ENCODE measurements at regions not wholly inside any gene's neighbourhood (a gene's known extent, or its start where the extent isn't known, plus 50 kb on each side); places are given as distances from the start of the nearest gene placed in this dataset.

DNA sequence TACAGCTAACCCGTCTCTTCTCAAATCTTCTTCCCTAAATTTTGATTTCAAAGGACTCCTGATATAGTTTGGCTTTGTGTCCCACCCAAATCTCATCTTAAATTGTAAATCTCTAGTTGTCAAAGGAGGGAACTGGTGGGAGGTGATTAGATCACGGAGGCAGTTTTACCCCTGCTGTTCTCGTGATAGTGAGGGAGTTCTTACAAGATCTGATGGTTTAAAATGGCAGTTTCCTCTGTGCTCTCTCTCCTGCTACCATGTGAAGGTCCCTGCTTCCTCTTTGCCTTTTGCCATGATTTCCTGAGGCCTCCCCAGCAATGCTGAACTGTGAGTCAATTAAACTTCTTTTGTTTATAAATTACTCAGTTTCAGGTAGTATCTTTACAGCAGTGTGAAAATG lies 269.3 kb downstream of the POLR1F start (continued):
- TF ChIP-seq REST (IDR thresholded peaks at IDR 0.05; ENCODE audit: unreplicated experiment): no peak

DNA sequence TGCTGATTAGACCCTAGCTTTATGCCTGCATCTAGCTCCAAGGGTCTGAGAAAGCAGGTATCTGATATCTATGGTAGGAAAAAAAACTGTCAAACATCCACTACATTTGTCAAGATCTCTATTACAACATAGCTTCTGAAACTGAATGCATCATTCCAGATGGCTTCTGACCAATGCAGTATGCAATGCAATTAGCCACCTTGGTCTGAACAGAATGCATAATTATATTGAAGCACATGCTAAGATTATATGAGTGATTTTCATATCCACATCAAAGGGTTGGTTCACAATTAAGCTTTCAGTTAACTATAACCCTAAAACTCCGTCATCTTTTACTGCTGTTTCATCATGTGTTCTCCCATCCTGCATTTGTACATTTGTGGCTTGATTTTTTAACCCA lies 271.4 kb downstream of the POLR1F start:
- Mint-ChIP-seq H3K36me3 (ENCODE audit: low read depth) (no peaks in the 10 kb centered on the region), H3K27ac (no peak overlapping the region), H3K9me3 (no peaks in the 10 kb centered on the region), H3K4me3 (no peak overlapping the region), H3K27me3 (ENCODE audit: insufficient read depth, low read depth, poor library complexity) (peaks cover 3% of the 10 kb centered on the region), H3K4me1 (peaks cover 15% of the 10 kb centered on the region; the same call in 2 of the 3 replicates)
- no peak for ATAC-seq
- Histone ChIP-seq H3K79me2 (replicated peaks; ENCODE audit: insufficient read depth) (no peaks in the 10 kb centered on the region), H3K27ac (ENCODE audit: low read depth) (no peak overlapping the region), H3K36me3 (ENCODE audit: insufficient read depth) (no peaks in the 10 kb centered on the region), H3F3A (replicated peaks; ENCODE audit: low read depth) (no peaks in the 10 kb centered on the region), H3K27me3 (ENCODE audit: insufficient read depth) (no peaks in the 10 kb centered on the region), H3K4me2 (no peak overlapping the region), H3K4me3 (no peak overlapping the region), H3K4me1 (ENCODE audit: insufficient read depth) (no peaks in the 10 kb centered on the region), H2AFZ (no peak overlapping the region), H4K20me1 (replicated peaks; ENCODE audit: insufficient read depth) (no peaks in the 10 kb centered on the region), H3K9me2 (ENCODE audit: insufficient read depth) (no peaks in the 10 kb centered on the region)
- no peak for DNase-seq (ENCODE audit: low spot score)
- TF ChIP-seq POLR2AphosphoS5 (IDR thresholded peaks at IDR 0.05; ENCODE audit: low read depth) (no peak), CREB1 (CRISPR knock-in tag; IDR thresholded peaks at IDR 0.05; ENCODE audit: low read depth) (no peak), EZH2 (IDR thresholded peaks at IDR 0.05; ENCODE audit: low read depth, unreplicated experiment) (no peak), EZH2phosphoT487 (IDR thresholded peaks at IDR 0.05; ENCODE audit: unreplicated experiment) (no peak), NANOG (IDR thresholded peaks at IDR 0.05; ENCODE audit: borderline replicate concordance) (no peak), STAT1 (IDR thresholded peaks at IDR 0.05; ENCODE audit: unreplicated experiment) (no peak), REST (IDR thresholded peaks at IDR 0.05; ENCODE audit: unreplicated experiment) (no peak), JUNB (IDR thresholded peaks at IDR 0.05; ENCODE audit: unreplicated experiment) (no peak), ETS1 (IDR thresholded peaks at IDR 0.05) (no peak), ZNF114 (CRISPR knock-in tag; IDR thresholded peaks at IDR 0.05) (no peak), ZNF331 (CRISPR knock-in tag; IDR thresholded peaks at IDR 0.05; ENCODE audit: low read depth) (no peak)
- TF ChIP-seq, protein P1, sequence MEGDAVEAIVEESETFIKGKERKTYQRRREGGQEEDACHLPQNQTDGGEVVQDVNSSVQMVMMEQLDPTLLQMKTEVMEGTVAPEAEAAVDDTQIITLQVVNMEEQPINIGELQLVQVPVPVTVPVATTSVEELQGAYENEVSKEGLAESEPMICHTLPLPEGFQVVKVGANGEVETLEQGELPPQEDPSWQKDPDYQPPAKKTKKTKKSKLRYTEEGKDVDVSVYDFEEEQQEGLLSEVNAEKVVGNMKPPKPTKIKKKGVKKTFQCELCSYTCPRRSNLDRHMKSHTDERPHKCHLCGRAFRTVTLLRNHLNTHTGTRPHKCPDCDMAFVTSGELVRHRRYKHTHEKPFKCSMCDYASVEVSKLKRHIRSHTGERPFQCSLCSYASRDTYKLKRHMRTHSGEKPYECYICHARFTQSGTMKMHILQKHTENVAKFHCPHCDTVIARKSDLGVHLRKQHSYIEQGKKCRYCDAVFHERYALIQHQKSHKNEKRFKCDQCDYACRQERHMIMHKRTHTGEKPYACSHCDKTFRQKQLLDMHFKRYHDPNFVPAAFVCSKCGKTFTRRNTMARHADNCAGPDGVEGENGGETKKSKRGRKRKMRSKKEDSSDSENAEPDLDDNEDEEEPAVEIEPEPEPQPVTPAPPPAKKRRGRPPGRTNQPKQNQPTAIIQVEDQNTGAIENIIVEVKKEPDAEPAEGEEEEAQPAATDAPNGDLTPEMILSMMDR (conservative IDR thresholded peaks at IDR 0.05; ENCODE audit: low read depth in 2 of 2): no peak
